ENCODE measurements at regions not wholly inside any gene's neighbourhood (a gene's known extent, or its start where the extent isn't known, plus 50 kb on each side); places are given as distances from the start of the nearest gene placed in this dataset.

- FAIRE-seq (no peak), ATAC-seq (no peak)
- 90 to 100% methylated on average over 1 of the region's 1 CpG for WGBS, 2 donors
These were observed 197.1 kb upstream of the KBTBD8 start for GRCh38 chr3:66800941-66801545.

GRCh38 chr3:66803206-66803605, 194.9 kb upstream of the KBTBD8 start:
- ATAC-seq = peak in 1 of 4 donors; percentile 38
- 40 to 63% methylated on average over 2 of the region's 2 CpGs for WGBS, 2 donors
- intact Hi-C loops (cut with DNase I) = no loop called here
- Histone ChIP-seq H3K9me3 (no peaks in the 10 kb centered on the region), H3K4me1 (peaks cover 0 to 1% (median 0%) of the 10 kb centered on the region in 3 donors), H3K27me3 (no peaks in the 10 kb centered on the region), H3K4me3 (no peak overlapping the region), H3K36me3 (no peaks in the 10 kb centered on the region), H3K27ac (no peak overlapping the region)
- no peak for FAIRE-seq
- no peak for DNase-seq
- TF ChIP-seq CTCF (IDR thresholded peaks at IDR 0.05) = no peak

More at GRCh38 chr3:66800941-66801545, 197.1 kb upstream of the KBTBD8 start:
- Histone ChIP-seq H3K27me3 (no peaks in the 10 kb centered on the region), H3K4me3 (no peak overlapping the region), H3K9me3 (no peaks in the 10 kb centered on the region), H3K27ac (no peak overlapping the region), H3K36me3 (no peaks in the 10 kb centered on the region), H3K4me1 (no peaks in the 10 kb centered on the region)
- TF ChIP-seq CTCF (IDR thresholded peaks at IDR 0.05) = no peak
- DNase-seq = no peak
- intact Hi-C loops (cut with DNase I) = no loop called here

GRCh38 chr3:66803721-66804695, 194.1 kb upstream of the KBTBD8 start:
- intact Hi-C loops (cut with DNase I) = no loop called here
- DNase-seq (no peak), ATAC-seq (no peak), FAIRE-seq (no peak)
- Histone ChIP-seq H3K27ac (no peak overlapping the region), H3K4me3 (no peak overlapping the region), H3K9me3 (no peaks in the 10 kb centered on the region), H3K36me3 (no peaks in the 10 kb centered on the region), H3K27me3 (no peaks in the 10 kb centered on the region), H3K4me1 (peaks cover 7 to 9% (median 7%) of the 10 kb centered on the region in 3 donors)
- TF ChIP-seq CTCF (IDR thresholded peaks at IDR 0.05) = no peak
- 72 to 77% methylated on average over 7 of the region's 7 CpGs for WGBS, 2 donors

GRCh38 chr3:66808891-66809594, 189.1 kb upstream of the KBTBD8 start:
- H3K36me3 ChIP-seq = no peaks in the 10 kb centered on the region
- peak overlapping the region in 3 of 4 donors; percentile 40 to 79 (median 73) for H3K27ac ChIP-seq
- FAIRE-seq (no peak), ATAC-seq (peak; percentile 78 to 92 (median 81)), DNase-seq (peak in 4 of 6 donors; percentile 46 to 67 (median 56))
- peak overlapping the region in 1 of 4 donors; percentile 9 for H3K4me3 ChIP-seq
- intact Hi-C loops (cut with DNase I) = no loop called here
- no peaks in the 10 kb centered on the region for H3K27me3 ChIP-seq
- peaks cover 17 to 24% (median 18%) of the 10 kb centered on the region in 3 donors for H3K4me1 ChIP-seq
- WGBS, 2 donors = 12 to 13% methylated on average over 6 of the region's 6 CpGs
- TF ChIP-seq CTCF (IDR thresholded peaks at IDR 0.05) = no peak
- H3K9me3 ChIP-seq = no peaks in the 10 kb centered on the region
